ENCODE measurements at regions not wholly inside any gene's neighbourhood (a gene's known extent, or its start where the extent isn't known, plus 50 kb on each side); places are given as distances from the start of the nearest gene placed in this dataset.

- no peak for TF ChIP-seq FOS (IDR thresholded peaks at IDR 0.05; ENCODE audit: extremely low read depth, insufficient read length)
- TF ChIP-seq TAF9B (IDR thresholded peaks at IDR 0.05; ENCODE audit: partially characterized antibody), result no peak
- no peak for TF ChIP-seq MXI1 (IDR thresholded peaks at IDR 0.05; ENCODE audit: low read depth, low read length)
- TF ChIP-seq, protein P1, sequence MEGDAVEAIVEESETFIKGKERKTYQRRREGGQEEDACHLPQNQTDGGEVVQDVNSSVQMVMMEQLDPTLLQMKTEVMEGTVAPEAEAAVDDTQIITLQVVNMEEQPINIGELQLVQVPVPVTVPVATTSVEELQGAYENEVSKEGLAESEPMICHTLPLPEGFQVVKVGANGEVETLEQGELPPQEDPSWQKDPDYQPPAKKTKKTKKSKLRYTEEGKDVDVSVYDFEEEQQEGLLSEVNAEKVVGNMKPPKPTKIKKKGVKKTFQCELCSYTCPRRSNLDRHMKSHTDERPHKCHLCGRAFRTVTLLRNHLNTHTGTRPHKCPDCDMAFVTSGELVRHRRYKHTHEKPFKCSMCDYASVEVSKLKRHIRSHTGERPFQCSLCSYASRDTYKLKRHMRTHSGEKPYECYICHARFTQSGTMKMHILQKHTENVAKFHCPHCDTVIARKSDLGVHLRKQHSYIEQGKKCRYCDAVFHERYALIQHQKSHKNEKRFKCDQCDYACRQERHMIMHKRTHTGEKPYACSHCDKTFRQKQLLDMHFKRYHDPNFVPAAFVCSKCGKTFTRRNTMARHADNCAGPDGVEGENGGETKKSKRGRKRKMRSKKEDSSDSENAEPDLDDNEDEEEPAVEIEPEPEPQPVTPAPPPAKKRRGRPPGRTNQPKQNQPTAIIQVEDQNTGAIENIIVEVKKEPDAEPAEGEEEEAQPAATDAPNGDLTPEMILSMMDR (IDR thresholded peaks at IDR 0.05 in 2 of 3, conservative IDR thresholded peaks at IDR 0.05 in 1 of 3; ENCODE audit: insufficient read depth in 2 of 3, low read depth in 1 of 3, low read length in 3 of 3), result no peak
Measured at GRCh38 chr3:27576171-27576570, 92.0 kb upstream of the SLC4A7 start.
